ENCODE measurements at regions not wholly inside any gene's neighbourhood (a gene's known extent, or its start where the extent isn't known, plus 50 kb on each side); places are given as distances from the start of the nearest gene placed in this dataset.

DNA sequence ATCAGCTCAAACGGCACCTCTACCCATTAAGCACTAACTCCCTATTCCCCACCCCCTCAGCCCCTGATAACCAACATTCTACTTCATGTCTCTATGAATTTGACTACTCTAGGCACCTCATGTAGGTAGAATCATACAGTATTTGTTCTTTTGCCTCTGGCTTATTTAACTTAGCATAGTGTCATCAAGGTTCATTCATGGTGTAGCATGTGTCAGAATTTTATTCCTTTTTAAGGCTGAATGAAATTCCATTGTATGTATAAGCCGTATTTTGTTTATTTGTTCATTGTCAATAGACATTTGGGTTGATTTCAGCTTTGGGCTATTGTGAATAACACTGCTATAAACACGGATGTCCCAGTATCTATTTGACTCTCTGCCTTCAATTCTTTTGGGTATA, 794.9 kb upstream of the SOX9 start:
- no peaks in the 10 kb centered on the region for H3K36me3 ChIP-seq
- no peaks in the 10 kb centered on the region for H3K4me1 ChIP-seq (ENCODE audit: insufficient read depth)
- 57 to 74% (median 57%) methylated on average over 3 of the region's 3 CpGs for WGBS, 3 donors
- no peaks in the 10 kb centered on the region for H3K27me3 ChIP-seq
- no peak for TF ChIP-seq POLR2A (IDR thresholded peaks at IDR 0.05)
- TF ChIP-seq, protein P1, sequence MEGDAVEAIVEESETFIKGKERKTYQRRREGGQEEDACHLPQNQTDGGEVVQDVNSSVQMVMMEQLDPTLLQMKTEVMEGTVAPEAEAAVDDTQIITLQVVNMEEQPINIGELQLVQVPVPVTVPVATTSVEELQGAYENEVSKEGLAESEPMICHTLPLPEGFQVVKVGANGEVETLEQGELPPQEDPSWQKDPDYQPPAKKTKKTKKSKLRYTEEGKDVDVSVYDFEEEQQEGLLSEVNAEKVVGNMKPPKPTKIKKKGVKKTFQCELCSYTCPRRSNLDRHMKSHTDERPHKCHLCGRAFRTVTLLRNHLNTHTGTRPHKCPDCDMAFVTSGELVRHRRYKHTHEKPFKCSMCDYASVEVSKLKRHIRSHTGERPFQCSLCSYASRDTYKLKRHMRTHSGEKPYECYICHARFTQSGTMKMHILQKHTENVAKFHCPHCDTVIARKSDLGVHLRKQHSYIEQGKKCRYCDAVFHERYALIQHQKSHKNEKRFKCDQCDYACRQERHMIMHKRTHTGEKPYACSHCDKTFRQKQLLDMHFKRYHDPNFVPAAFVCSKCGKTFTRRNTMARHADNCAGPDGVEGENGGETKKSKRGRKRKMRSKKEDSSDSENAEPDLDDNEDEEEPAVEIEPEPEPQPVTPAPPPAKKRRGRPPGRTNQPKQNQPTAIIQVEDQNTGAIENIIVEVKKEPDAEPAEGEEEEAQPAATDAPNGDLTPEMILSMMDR (IDR thresholded peaks at IDR 0.05) = no peak
- no peak for TF ChIP-seq EP300 (IDR thresholded peaks at IDR 0.05)
- H3K4me3 ChIP-seq = no peak overlapping the region
- H3K9me3 ChIP-seq = no peaks in the 10 kb centered on the region
- H3K27ac ChIP-seq = no peak overlapping the region
- DNase-seq = no peak
- intact Hi-C loops (cut with DNase I) = no loop called here

DNA sequence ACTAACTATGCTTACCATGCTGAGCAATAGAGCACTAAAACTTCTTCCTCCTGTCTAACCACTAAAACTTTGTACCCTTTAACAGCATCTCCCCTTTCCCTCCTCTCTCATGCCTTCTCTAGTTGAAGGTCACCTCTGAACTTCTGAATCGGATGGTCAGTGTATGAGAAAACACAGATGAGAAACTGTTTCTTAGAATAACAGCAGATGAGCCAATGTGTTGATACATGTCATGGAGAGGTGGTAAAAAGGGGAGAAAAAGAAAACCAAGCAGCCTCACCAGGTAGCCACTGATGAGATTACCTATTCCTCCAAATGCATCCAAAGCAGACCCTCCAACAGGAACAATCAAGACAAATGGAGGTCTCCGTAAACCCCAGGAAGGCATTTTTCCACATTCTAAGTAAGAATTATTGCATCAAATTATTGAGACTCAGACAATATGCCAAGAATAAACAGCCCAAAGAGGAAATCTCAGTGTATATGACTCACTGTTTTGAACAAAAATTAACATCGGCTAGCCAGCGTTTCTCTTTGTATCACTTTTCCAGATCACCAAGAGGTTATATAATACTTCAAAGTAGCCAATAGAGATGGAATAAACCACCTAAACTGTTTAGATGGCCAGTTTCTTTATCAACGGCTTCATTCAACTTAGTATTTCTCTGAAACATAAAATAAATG, 793.3 kb upstream of the SOX9 start:
- no peak overlapping the region for H3K4me3 ChIP-seq
- H3K4me1 ChIP-seq (ENCODE audit: insufficient read depth) = no peaks in the 10 kb centered on the region
- H3K27me3 ChIP-seq = no peaks in the 10 kb centered on the region
- WGBS, 3 donors = 49 to 61% (median 56%) methylated on average over 5 of the region's 5 CpGs
- intact Hi-C loops (cut with DNase I) = no loop called here
- H3K9me3 ChIP-seq = no peaks in the 10 kb centered on the region
- no peak overlapping the region for H3K27ac ChIP-seq
- no peak for DNase-seq
- TF ChIP-seq POLR2A (IDR thresholded peaks at IDR 0.05) (no peak), EP300 (IDR thresholded peaks at IDR 0.05) (no peak)
- TF ChIP-seq, protein P1 (IDR thresholded peaks at IDR 0.05) = no peak
- no peaks in the 10 kb centered on the region for H3K36me3 ChIP-seq

DNA sequence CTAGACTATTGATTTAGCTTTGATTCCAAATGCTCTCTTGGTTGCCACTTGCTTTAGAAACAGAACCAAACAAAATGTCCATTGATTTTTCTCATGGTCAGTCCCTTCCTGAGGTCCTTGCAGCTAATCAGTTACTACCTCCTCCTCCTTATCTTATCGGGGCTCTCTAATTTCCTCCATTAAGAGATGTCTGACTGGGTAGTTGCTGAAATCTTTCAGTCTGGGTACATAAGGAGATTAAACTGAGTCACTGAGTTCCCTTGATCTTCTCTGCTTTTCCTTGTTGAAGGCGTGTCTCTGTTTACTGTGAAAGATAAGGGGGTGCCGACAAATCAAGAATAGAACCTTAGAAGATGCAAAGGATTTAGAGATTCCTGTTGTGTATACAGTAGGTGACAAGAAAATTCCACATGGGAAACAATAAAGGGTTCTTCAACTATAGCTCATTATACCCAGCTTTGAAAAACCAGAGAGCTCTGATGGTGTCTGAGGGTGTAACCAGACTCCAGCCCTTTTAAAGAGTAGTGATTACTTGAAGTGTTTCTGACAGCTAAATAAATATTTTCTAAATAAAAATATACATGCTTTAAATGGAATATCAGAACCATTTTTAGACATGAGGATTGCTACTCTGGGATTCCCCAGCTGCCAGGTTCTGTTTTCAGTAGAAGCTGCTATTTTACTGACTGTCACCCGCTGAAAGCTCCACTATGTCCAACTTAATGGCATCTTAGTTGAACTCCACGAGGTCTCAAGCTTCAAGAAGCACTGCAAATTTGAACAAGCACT, 791.3 kb upstream of the SOX9 start:
- Histone ChIP-seq H3K9me3 (no peaks in the 10 kb centered on the region), H3K27me3 (no peaks in the 10 kb centered on the region), H3K4me3 (no peak overlapping the region), H3K27ac (no peak overlapping the region), H3K4me1 (ENCODE audit: insufficient read depth) (no peaks in the 10 kb centered on the region), H3K36me3 (no peaks in the 10 kb centered on the region)
- no peak for TF ChIP-seq POLR2A (IDR thresholded peaks at IDR 0.05)
- TF ChIP-seq, protein P1 (IDR thresholded peaks at IDR 0.05) = no peak
- no peak for TF ChIP-seq EP300 (IDR thresholded peaks at IDR 0.05)
- intact Hi-C loops (cut with DNase I) = no loop called here
- no peak for DNase-seq
- 64 to 68% (median 64%) methylated on average over 5 of the region's 5 CpGs for WGBS, 3 donors

DNA sequence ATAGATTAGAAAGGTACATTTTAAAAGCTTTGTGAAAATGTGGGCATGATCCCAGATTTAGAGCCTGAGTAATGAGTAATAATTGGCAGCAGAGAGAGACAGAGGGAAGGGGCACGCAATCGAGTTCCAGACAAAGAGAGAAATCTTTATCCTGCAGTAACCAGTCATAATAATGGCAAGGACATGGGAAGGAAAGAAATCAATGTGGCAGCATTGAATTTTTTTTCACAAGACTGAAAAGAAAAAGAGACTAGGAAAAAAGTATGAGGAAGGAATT, 790.8 kb upstream of the SOX9 start:
- no peaks in the 10 kb centered on the region for H3K36me3 ChIP-seq
- intact Hi-C loops (cut with DNase I) = no loop called here
- DNase-seq = no peak
- no peaks in the 10 kb centered on the region for H3K9me3 ChIP-seq
- WGBS, 3 donors = 51 to 72% (median 69%) methylated on average over 2 of the region's 2 CpGs
- H3K27ac ChIP-seq = no peak overlapping the region
- TF ChIP-seq, protein P1 (IDR thresholded peaks at IDR 0.05) = no peak
- no peak for TF ChIP-seq POLR2A (IDR thresholded peaks at IDR 0.05)
- TF ChIP-seq EP300 (IDR thresholded peaks at IDR 0.05) = no peak
- no peaks in the 10 kb centered on the region for H3K4me1 ChIP-seq (ENCODE audit: insufficient read depth)
- H3K27me3 ChIP-seq = no peaks in the 10 kb centered on the region
- no peak overlapping the region for H3K4me3 ChIP-seq

Measured in ovary (tissue), 7 donors.